ENCODE measurements at regions not wholly inside any gene's neighbourhood (a gene's known extent, or its start where the extent isn't known, plus 50 kb on each side); places are given as distances from the start of the nearest gene placed in this dataset.

DNA sequence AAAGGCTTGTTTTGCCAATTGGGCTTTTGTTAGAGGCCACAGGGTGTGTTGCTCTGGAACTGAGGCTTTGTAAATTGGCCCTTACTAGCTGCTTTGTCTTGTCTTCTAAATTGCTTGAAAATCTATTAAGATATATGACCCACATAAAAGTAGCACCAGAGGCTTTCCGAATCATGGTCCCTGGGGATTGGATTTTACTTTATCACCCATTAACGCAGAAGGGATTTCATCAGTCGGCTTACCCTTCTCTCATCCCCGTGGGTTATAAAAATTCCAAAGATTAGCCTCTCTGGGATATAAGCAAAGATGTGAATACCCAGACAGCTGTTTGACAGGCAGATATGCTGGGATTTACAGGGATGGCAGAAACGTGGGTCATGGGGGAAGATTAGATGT is 98.3 kb upstream of the CHL1 start:
- TF ChIP-seq POLR2A (IDR thresholded peaks at IDR 0.05), result no peak
- TF ChIP-seq, protein P1, sequence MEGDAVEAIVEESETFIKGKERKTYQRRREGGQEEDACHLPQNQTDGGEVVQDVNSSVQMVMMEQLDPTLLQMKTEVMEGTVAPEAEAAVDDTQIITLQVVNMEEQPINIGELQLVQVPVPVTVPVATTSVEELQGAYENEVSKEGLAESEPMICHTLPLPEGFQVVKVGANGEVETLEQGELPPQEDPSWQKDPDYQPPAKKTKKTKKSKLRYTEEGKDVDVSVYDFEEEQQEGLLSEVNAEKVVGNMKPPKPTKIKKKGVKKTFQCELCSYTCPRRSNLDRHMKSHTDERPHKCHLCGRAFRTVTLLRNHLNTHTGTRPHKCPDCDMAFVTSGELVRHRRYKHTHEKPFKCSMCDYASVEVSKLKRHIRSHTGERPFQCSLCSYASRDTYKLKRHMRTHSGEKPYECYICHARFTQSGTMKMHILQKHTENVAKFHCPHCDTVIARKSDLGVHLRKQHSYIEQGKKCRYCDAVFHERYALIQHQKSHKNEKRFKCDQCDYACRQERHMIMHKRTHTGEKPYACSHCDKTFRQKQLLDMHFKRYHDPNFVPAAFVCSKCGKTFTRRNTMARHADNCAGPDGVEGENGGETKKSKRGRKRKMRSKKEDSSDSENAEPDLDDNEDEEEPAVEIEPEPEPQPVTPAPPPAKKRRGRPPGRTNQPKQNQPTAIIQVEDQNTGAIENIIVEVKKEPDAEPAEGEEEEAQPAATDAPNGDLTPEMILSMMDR (IDR thresholded peaks at IDR 0.05), result no peak

Measured in uterus (tissue), 2 donors.